Stimulated activated CD4-positive, alpha-beta T cell treated with anti-CD3 and anti-CD28 coated beads, Interleukin-4, amount 100 ng/mL, for 48 hours (primary cell): ENCODE measurements at regions not wholly inside any gene's neighbourhood (a gene's known extent, or its start where the extent isn't known, plus 50 kb on each side); places are given as distances from the start of the nearest gene placed in this dataset.

Experiments
- DNase-seq, 2 donors: peaks; one replicate each; pipeline ENCODE4 v3.0.0-alpha.2; 2020; ENCODE audit warnings: low read depth in 2 of 2

DNA sequence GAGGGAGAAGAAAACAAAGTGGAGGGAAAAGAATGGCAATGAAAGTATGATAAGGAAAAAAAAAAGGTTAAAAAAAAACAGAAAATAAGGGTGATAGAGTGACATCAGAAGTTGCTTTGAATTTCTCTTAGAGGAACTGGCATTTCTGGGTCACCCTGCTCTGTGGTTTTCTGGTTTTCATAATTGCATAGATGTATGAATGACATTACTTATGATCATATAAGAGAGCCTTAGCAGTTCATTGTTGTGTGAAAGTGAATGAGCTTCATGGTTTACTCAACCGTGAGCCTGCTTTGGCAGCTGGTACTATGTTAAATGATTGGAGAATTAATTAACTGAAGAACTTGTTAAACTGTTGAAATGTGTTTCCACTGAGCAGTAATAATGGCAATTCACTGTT lies 336.4 kb upstream of the FBXO33 start:
- no peak for DNase-seq

DNA sequence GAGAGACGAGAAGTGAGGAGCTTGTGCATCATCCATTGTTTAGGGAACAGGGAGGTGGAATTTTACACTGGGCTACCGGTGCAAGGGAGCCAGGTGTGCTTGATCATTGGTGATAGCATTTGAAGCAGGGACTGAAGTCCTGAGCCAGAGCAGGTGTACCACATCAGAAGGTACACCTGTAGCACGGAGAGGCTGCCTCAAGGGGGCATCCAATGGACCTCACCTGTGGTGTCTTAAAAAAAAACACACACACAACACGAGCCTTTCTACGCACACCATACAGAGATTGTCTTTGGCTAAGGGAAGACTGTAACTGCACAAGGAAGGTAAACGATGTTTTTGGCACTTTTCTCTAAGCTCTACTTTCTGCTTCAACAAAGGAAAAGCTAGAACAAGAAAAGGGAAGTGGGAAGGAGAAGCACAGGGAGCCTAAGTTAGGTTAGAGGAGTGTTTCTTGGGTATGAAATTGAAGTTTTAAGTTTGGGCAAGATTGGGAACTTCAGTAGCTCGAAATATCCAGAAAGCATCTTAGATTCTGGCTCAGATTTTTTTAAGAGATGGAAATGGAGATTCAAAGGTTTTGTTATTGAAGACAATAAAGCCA lies 334.3 kb upstream of the FBXO33 start:
- no peak for DNase-seq

DNA sequence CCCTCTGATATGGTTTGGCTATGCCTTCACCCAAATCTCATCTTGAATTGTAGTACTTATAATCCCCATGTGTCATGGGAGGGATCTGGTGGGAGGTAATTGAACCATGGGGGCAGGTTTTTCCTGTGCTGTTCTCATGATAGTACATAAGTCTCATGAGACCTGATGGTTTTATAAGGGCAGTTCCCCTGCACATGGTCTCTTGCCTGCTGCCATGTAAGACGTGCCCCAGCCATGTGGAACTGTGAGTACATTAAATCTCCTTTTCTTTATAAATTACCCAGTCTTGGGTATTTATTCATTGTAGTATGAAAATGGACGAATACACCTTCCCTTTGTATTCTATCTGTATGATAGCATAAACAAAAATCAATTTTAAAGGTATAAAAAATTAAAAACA lies 333.4 kb upstream of the FBXO33 start:
- DNase-seq, result no peak

DNA sequence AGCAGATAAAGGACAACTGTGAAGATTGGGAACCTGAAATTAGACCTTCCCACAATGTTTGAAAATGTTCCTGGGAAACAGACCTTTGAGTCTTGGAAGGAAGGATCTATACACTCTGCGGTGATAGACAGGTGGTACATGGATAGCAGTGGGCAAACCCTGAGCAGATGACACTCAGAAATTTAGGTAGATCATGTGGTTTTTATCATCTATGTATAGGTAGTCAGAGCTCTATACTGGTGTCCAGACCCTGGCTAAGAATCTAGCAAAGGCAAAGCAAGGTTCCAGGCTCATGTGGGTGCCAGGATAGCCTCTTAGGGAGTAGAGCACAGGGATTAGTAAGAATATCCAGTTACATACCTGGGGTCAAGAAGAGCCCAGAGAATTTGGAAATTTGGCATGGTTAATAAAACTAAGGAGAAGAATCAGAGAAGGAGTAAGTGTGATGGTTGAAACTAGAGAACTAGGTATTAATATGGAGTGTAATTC lies 331.2 kb upstream of the FBXO33 start:
- no peak for DNase-seq

DNA sequence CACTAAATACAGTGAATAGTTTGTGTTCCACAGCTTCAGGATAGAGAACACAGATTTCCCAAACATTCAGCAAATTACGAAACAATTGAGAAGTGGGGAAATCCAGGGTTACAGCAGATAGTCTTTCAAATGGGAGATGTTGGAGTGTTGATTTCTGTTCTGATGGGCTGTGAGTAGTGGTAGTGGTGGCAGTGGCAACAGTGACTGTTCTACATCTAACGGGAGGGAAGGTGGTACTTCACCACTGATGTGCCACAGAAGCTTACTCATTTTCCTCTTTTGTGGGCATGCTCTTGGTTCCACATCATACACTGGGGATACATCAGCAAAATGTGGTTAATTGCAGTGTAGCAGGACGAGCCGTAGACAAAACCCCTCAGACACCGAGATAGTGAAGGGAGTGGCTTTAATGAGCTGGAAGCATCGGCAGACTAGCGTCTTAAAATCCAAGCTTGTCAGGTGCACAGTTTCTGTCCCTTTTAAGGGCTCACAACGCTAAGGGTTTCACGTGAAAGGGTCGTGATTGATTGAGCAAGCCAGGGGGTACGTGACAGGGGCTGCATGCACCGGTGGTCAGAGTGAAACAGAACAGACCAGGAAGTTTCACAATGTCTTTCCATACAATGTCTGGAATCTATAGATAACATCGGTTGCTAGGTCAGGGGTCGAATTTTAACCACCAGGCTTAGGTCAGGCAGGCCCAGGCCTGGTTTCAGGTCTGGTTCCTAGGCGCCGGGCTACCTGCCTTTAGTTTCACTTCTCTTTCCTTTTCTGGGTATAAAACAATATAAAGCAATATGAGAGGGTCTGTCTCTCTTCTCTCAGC lies 330.6 kb upstream of the FBXO33 start:
- no peak for DNase-seq

- no peak for DNase-seq
Observed at GRCh38 chr14:39755269-39755878, 323.1 kb upstream of the FBXO33 start.

DNA sequence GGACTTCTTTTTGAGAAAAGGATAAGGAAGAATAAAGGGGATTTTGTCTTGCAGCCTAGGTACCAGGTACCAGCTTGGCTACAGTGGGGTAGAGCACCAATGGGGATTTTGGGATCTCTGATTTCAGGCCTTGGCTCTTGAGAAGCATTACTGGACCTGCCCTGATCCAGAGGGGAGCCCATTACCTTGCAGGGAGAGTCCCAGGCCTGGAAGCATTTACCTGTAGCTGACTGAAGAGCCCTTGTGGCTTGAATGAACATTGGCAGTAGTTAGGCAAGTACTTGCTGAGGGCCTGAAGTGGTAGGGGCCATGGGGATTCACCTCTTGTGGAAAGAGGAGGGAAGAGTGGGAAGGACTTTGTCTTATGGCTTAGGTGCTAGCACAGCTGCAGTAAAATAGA lies 308.2 kb upstream of the FBXO33 start:
- no peak for DNase-seq

DNA sequence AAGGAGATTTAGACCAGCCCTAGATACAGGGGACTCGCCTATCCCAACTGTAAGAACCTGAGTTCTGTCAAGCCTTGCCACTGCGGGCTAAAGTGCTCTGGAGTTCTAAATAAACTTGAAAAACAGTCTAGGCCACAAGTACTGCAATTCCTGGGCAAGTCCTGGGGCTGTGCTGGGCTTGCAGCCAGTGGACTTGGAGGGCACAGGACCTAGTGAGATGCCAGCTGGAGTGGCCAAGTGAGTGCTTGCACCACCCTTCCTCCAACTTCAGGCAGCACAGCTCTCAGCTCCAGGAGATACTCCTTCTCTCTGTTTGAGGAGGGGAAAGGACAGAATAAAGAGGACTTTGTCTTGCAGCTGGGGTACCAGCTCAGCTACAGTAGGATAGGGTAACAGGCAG lies 307.6 kb upstream of the FBXO33 start:
- DNase-seq, result no peak

- DNase-seq, result no peak
Observed at GRCh38 chr14:39734306-39734705, 302.1 kb upstream of the FBXO33 start.

GRCh38 chr14:39733741-39734140 lies 301.5 kb upstream of the FBXO33 start:
- DNase-seq, result no peak

DNA sequence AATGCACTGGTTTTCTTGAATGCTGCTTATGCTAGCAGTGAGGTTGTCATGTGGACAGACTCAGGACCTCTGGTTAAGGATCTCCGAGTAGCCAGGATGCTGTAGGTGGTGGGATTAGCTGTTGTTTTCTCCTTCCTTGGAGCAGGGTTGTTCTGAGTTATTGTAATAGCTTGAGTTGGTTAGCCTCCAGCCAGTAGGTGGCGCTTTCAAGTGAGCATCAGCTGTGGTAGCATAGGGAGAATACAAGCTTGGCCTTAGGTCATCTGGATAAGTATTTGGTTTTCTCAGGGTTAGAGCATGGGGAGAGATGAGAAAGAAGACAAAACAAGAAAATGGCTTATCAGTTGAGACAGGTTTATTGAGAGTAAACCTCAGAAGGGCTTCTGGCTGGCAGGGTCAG lies 299.7 kb upstream of the FBXO33 start:
- DNase-seq, result peak; percentile 7

DNA sequence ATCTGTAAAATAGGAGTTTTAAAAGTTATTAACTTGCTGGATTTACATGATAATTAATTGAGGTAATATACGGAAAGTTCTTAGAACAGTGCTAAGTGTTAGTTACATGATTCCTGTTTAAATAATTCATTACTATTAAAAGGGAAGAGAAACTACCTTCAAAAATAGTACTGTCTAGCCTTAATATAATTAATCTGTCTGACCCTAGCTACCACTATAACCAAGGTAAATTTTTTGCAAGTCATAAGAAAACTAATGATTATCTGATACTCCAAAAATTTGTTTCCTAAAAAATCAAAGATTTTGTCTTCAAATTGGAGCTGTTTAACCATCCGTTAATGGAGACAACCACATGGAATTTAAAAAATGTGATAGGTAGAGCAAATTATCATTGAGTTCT lies 294.3 kb upstream of the FBXO33 start:
- no peak for DNase-seq

- no peak for DNase-seq
Observed at GRCh38 chr14:39722547-39723273, 290.5 kb upstream of the FBXO33 start.

GRCh38 chr14:39716987-39717570 lies 284.8 kb upstream of the FBXO33 start:
- DNase-seq, result no peak

DNA sequence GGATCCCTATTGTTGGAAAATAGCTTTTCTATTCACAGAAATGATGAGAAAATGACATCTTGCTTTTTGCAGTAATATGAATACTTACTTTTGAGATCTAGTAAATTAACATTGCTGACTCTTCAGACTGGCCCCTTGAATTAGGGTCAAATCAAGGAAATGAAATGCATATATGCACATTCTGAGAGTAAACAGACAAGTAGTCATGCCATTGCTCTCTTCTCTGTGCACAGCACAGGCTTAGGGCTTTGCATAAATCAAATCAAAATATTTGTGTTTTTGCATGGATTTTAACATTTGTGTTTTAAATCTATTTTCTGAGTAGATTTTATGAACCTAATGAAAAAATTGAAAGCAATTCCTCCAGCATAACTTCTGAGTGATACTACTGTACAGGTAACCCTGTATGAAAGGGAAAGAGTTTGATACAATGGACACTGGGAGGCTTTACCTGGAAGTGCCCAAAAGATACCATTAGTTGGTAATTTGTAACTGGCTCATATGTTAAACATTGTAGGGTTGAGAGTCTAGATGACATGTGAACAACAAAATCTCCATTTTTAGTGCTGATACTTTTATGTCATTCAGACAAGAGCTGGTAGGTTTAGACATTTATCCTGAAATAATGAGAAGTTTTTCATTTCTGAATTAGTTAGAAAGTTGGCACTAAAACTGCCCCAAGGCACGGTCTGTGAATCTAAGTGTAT lies 280.2 kb upstream of the FBXO33 start:
- no peak for DNase-seq

DNA sequence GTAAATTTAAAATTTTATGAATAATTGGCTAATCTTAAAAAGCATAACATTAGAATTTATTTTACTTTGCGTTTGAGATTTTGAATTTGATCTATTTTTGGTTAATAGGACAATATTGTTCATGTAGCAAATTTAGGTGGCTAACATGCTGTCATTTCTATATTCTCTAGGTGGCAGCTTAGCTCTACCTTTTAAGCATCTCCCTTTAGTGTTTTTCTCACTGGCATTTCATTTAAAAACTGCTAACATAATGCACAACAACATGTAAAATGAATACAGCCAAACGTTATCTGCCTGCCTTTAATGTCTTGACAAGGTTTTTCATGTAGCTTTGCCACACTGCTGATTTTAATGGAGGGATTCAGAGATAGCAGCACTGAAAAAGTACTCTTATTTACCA lies 272.4 kb upstream of the FBXO33 start:
- no peak for DNase-seq

DNA sequence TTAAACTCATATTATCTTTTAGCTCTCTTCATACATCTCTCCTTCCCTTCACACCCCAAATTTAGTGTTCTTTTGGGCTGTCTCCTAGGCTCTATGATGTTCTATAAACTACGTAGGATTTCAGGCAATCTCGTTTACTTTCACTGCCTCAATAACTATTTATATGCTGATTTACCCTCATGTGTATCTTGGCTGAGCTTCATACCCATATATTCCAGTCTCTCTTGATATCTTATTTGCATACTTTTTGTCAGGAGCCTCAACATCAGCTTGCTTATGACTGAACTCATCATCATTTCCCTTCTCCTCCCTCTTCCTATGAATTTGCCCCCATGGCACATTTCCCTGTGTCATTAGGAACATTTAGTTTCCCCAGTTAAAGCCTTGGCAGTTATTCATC lies 262.1 kb upstream of the FBXO33 start:
- no peak for DNase-seq

GRCh38 chr14:39683691-39684260 lies 251.5 kb upstream of the FBXO33 start:
- DNase-seq, result no peak

GRCh38 chr14:39682582-39682981 lies 250.3 kb upstream of the FBXO33 start:
- DNase-seq, result no peak

- DNase-seq, result no peak
Observed at GRCh38 chr14:39681782-39682399, 249.7 kb upstream of the FBXO33 start.

DNA sequence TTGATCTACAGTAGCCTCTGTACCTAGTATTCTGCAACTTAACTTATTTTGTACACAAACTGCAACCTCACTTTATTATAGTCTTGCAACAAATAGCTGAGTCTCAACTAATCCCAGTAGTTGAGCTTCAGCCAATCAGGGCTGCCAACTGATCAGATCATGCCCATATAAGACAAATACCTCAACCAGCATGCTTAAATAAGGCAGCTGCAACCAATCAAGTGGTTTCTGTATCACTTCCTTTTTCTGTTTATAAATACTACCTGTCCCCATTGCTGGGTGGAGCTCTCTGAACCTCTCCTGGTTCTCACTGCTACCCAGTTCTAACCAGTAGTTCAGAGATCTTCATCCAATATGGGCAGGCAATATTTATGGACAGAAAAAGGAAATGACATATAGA lies 248.5 kb upstream of the FBXO33 start:
- DNase-seq, result no peak
